NCI-H187 treated with DMSO at 0.1 percent for 48 hours (cell line): ENCODE measurements at regions not wholly inside any gene's neighbourhood (a gene's known extent, or its start where the extent isn't known, plus 50 kb on each side); places are given as distances from the start of the nearest gene placed in this dataset.

Experiments used
- DNase-seq: peaks from one replicate; lab custom pipeline; 2025; lab: John Stamatoyannopoulos, UW

DNA sequence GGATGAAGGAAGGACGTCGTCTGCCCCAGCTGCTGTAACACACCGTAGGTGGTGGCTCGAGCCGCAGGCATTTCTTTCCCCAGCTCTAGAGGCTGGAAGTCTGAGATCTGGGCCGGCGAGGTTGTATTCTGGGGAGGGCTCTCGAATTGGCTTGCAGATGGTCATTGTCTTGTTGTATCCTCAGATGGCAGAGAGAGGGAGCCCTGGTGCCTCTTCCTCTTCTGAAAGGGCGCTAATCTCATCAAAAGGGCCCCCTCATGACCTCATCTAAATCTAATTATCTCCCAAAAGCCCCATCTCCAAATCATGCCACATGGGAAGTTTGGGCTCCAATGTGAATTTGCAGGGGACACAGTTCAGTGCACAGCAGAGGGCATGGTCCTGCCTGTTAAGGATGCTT, 109.0 kb downstream of the SIK1 start:
- DNase-seq, result no peak

DNA sequence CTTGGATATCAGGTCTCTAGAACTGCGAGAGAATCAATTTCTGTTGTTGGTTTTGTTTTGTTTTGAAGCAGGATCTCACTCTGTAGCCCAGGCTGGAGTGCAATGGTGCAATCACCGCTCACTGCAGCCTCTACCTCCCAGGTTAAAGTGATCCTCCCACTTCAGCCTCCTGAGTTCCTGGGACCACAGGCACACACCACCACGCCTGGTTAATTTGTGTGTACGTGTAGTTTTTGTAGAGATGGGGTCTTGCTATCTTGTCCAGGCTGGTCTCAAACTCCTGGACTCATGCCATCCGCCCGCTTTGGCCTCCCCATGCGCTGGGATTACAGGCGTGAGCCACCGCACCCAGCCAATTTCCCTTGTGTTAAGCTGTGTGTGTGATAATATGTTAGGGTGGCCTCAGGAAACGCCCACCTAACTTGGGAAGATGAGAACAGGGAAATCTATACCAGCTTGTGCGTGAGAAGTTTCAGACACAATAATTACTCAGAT, 109.6 kb downstream of the SIK1 start:
- DNase-seq, result no peak

DNA sequence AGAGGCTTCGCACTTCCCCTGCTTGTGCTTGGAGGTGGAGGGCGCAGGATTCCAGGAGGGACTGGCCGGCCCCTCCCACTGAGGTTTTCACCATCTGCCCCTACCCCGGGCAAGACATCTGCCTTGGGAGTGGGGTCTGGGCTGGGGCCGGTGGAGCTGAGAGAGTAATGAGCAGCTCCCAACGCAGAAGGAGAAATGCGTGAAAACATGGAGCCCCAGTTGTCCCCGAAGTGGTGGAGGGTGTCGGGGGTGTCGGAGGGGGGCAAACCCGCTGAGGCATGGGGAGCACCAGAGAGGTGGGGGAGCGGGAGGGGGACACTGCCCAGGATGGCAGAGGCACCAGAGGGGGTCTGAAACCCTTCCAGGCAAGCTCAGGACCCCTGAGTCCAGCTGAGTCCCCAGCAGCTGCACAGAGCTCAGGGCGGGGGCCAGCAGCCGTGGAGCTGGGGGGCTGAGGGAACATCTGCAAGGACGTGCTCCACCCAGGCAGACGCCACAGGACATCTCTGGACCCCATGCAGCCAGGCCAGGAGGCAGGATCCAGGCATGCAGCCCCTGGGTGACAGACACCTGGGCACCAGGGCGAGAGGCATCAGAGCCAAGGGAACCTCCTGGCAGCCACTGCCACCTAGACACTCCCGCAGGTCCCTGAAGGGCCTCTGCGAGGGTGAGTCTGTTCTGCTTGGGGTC, 110.6 kb downstream of the SIK1 start:
- DNase-seq, result no peak

DNA sequence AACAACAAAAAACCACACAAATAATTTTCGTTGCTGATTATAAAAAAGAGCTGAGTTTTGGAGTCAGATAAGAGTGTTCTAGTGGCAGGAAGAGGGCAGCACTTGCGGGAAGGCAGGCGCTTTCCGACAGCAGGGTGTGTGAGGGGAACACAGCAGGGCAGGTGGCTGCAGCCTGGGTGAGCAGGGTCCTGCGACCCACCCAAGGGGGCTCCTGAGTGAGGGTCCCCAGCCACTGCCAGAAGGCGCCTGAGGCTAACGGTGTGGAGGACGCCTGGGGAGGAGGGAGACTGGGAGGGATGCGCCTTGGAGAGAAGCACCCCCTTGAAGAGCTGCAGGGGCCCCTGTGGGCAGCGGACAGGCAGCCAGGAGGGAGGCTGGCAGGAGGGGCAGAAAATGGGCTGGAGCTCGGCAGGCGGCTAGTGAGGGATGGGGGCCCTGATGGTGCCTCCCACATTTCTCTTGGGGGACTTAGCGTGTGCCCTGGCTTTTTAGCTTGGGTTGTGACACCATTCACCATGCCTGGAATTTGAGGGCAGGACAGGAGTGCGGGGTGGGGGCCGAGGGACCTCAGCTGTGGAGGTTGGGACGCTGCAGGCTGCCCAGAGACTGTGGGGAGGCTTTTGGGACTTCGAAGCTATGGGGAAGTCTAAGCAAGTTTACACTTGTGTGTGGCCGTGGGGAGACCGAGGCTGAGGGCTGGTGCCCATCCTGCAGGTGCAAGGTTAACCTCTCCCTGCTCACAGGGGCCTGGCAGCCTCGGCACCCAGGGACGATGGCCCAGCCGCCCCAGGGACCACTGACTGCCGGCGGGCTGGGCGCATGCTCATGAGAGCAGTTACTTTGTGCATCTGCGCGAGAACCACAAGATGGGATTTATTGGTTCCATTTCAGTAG, 111.4 kb downstream of the SIK1 start:
- no peak for DNase-seq

DNA sequence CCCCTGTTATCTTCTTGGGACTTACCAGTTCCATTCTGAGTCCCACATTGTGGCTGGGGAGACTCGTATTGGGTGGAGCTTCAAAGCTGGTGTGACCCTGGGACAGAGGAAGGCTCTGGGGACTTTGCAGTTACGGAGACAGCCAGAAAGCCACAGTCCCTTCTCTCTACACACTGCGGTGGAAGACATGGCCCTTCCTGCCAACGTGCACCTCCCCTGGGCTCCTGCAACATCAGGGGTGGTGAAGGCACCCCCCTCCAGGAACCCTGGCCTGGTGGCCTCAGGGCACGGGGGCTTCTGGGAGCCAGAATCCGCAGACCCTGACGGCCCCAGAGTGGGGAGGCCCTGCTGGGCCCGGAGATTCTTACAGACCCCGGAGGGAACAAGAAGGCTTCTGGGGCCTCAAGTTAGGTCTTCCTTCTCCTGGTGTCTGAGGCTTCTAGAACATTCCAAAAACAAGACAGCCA, 113.0 kb downstream of the SIK1 start:
- no peak for DNase-seq

DNA sequence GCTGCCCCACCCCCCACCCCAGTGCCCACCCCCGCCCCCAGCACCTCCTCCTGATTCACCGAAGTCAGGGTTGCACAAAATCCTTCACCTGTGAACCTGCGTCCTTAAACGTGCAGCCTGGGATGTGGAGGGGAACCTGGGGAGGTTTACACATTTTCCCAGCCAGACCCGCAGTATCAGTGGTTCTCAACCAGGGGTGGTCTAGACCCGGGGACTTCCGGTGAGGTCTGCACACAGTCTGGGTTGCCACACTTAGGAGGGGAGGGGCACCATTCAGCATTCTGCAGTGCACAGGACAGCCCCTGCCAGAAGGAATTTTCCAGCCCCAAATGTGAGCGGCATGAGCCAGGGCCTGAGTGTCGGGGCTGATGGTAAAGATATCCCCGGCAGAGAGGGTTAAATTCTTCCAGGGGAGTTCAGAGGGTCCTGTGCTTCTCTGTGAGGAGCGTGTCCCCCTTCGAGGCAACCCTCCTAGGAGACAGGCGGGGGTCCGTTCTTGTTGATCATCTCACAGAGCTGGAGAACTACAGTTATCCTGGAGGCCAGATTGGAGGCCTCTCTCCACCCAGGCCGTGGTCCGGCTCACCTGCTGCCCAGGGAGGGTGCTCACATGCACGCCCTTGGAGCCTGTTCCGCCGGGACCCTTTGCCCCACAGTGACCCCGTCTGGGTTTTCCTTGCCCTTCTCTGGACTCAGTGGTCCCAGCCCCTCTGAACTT, 113.6 kb downstream of the SIK1 start:
- DNase-seq, result no peak

DNA sequence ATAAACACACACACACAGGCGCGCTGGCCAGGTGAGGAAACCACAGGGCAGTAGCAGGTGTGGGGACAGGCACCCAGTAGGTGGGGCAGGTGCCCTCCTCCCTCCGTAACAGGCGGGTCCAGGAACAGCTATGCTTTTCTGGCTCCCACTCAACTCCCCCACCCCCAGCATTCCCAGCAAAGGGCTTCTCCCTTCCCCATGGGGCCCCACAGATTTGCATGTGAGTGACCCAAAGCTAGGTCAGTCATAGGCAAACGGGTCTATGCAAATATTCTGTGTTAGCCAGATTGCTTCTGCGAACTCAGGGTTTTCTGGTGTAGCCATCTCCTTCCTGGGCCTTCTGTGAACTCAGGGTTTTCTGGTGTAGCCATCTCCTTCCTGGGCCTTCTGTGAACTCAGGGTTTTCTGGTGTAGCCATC, 114.2 kb downstream of the SIK1 start:
- no peak for DNase-seq

DNA sequence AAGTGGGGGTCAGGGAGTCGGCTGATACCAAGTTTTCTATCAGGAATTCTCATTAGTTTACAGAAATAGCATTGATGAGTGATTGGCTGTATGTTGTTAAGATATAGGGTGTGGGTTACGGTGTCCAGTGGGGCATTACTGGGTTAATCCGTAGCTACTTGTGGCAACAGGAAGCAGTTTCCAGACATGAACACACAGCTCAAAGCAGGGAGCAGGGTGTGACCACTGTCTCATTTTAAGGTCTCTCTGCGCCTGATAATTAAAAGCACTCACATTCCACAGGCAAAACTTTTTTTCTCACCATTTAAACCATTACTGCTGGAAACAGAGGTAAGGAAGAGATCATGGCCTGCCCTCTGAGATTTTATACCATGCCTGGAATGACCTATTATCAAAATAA, 114.9 kb downstream of the SIK1 start:
- no peak for DNase-seq

DNA sequence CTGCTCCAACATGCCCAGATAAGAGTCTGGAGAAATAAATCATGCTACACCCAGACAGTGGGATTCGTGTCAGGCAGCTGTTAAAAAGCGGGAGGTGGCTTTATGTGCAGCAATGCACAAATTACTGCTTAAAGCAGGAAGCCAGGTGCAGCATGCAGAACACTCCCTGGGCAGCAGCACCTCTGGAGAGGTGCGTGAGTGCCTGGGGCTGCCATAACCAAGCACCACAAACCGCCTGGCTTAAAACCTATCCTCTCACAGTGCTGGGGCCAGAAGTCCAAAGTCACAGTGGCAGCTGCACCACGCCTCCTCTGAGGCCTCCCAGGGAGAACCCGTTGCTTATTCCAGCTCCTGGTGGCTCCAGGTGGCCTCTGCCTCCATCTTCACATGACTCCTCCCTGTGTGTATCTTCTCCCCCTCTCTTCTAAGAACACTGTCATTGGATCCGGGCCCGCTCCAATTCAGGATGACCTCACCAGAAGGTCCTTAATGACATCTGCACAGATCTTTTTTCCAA, 115.6 kb downstream of the SIK1 start:
- DNase-seq, result peak; percentile 96

DNA sequence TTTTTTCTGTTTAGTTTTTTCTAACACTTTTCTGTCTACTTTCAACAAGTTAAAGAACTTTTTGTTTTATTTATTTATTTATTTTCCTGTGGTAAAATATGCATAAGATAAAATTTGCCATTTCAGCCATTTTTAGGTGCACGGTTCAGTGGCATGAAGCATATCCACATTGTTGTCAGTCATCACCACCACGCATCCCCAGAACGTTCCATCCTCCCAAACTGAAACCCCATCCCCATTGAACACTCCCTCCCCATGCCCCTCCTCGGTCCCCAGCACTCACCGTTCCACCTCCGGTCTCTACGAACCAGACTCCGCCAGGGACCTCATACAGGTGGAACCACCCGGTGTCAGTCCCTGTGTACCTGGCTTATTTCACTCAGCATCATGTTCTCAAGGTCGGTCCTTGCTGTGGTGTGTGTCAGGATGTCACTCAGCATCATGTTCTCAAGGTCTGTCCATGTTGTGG, 118.1 kb downstream of the SIK1 start:
- DNase-seq, result no peak

DNA sequence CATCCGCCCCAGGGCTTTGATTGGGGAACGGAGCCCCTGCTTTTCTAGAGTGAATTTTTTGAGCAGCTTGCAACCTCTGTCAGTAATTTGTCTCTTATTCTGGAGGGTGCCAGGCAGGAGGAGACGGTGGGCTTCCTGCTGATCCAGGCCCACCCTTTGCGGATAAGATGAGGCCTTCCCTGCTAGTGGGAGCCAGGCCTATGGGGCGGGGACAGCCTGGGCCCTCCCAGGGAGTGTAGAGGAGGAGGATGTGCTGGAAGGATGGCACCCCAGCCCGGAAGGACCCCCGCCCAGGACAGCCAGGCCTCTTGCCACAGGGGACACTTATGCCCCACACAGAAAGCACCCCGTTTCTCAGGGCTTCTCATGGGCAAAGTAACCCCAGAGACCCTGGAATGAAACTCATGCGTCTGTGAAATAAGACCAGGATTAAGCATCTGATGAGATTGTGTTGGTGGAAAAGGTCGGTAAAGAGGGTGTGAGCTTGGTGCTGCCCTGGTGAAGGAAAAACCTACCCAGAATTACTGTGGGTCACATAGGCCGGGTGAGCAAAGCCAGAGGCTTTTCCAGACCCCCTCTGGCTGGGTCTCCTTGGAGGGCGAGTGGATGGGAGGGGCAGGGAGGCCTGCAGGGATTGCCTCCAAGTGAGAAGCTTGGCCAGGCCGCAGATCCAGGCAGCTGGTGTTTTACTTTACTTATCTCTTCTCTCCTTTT, 118.7 kb downstream of the SIK1 start:
- DNase-seq, result no peak

DNA sequence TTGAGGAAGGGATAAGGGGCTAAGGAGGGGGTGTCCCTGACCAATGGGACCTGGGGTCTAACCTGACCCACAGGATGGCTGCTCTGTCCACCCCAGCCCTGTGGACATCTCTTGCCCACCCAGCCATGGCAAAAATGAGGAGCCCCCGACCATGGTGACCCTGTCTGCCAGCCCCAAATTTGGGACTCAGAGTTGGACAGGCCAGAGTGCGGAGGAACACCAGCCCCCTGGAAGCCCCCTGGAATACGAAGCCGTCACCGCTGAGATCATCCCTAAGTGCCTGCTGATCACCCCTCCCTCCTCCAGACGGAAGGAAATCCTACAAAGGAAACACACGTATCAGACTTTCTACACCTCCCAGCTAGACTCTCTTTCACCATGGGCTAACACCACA, 119.3 kb downstream of the SIK1 start:
- no peak for DNase-seq

DNA sequence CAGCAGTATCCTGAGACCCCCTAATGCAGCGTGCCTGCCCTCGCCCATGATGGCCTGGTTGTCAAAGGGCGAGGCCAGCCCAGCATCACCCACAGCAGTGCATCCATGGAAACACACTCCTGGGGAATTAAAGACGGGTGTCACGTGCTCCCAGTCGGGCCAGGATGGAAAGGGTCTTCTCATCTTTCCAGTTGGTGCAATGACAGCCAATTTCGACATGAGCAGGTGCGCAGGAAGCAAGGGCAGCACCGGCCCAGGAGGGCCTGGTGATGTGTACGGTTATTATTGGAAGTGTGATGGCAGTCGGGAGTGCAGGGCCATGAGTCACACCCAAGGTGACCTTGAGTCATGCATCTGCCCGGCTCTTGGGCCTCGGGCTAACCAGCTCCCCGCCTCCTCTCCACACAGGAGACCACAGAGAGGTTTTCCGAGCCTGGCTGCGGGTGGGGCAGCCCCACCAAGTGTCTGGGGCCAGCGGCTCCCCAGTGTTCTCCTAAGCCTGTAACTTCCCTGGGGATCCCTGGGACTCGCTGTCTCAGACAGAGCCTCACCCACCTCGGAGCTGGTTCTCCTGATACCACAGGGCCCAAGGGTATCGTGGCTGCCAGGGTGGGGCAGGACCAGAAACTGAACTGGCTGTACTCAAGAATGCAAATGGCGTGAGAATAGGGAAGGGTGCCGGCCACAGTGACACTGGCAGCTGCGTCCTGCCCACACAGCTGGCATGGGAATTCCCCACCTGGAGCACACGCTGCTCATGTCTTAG, 119.8 kb downstream of the SIK1 start:
- DNase-seq, result peak; percentile 61

DNA sequence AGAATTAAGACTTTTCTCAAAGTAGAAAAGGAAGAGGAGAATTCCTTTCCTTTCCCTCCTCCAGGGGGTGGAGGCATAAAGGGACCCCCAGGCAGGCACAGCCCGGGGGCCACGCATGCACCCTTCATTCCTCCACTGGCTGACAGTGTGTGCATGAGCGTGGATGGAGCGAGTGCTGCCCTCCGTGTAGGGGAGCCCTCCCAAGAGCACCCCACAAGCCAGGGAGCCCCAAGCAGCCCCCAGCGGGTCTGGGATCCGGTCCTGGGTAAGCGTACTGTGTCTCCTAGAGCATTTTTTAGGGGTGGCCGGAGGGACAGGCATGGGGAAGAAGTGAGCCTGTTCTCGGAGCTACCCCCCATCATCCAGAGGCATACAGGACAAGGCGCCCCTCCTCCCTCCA, 120.5 kb downstream of the SIK1 start:
- DNase-seq, result no peak

DNA sequence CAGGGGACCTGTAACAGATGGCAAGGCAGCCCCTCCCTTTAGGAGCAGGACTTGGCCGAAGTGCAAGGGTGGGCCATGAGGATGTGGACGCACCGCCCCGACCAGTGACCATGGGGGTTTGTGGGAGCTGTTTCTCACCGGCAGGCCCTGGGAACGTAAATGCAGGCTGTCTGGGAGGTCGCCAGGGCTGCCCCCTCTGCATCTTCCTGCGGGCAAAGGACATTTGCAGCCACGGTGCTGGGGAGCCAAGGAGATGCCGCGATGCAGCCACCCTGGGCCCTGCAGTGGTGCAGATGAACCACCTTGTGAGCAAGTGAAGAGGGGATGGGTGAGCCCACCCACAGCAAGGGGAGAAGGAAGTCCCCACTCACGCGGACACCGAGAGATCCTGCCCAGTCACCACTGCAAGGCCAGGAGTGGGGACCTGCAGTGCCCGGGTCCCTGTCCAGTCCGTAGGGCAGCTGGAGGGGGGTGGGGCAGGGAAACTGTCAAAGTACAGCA, 121.1 kb downstream of the SIK1 start:
- no peak for DNase-seq

DNA sequence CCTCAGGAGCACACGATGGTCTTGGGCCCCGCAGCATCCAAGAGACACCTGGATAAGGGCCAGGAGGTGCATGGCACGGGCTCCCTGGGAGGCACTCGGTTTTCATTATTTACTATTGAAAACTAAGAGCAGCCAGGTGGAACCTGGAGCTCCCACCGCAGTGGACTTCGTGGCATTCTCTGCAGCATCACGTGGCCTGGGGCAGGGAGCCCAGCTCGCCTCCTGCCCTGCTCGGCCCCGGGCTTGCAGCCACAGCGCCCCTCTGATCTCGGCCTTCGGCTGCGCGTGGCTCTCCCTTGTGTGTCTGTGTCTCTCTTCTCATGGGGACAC, 121.6 kb downstream of the SIK1 start:
- DNase-seq, result no peak

DNA sequence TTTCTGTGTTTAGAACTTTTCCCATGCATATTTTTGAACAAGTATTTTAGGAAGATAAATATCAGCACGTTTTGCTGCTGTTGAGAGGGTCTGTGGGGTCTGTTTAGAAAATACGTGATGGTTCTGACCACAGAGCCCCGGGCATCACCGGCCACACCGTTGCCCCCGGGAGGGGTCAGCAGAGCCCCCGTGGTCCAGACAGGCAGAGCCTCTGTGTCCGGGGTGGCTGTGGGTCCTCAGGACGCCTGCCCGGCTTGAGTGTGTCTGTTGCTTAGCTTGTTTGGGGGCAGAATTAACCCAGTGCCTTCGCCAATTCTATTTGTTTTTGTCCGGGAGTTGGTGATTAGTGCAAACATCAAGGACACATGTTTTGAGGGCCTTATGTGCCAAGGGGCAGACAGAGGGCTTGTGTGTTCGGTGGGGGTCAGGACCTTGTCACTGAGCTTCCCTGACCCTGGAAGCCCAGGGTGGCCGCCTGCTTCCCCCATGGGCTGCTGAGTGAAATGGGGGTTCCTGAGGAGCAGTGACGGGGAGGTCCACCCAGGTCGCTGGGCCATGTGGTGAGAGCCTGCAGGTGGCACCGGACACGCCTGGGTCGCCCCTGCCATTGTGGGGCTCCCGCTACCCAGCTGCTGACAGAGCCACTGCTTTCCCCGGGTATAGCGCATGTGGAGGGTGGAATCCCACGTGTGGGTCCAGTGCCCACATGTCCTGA, 122.2 kb downstream of the SIK1 start:
- DNase-seq, result no peak

DNA sequence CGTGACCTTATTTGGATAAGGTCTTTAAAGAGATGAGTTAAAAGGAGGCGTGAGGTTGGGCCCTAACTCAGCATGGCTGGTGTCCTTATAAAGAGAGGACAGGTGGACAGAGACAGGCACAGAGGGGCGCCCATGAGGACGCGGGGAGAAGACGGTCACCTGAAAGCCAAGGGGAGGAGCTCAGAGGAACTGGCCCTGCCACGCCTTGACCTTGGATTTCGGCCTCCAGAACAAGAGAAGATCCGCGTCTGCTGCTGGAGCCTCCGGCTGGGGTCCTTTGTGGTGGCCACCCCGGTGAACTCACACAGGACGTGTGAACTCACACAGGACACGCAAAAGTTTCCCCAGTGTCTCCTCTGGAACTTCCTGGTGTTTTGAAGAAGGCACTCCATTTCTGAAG, 122.7 kb downstream of the SIK1 start:
- no peak for DNase-seq

DNA sequence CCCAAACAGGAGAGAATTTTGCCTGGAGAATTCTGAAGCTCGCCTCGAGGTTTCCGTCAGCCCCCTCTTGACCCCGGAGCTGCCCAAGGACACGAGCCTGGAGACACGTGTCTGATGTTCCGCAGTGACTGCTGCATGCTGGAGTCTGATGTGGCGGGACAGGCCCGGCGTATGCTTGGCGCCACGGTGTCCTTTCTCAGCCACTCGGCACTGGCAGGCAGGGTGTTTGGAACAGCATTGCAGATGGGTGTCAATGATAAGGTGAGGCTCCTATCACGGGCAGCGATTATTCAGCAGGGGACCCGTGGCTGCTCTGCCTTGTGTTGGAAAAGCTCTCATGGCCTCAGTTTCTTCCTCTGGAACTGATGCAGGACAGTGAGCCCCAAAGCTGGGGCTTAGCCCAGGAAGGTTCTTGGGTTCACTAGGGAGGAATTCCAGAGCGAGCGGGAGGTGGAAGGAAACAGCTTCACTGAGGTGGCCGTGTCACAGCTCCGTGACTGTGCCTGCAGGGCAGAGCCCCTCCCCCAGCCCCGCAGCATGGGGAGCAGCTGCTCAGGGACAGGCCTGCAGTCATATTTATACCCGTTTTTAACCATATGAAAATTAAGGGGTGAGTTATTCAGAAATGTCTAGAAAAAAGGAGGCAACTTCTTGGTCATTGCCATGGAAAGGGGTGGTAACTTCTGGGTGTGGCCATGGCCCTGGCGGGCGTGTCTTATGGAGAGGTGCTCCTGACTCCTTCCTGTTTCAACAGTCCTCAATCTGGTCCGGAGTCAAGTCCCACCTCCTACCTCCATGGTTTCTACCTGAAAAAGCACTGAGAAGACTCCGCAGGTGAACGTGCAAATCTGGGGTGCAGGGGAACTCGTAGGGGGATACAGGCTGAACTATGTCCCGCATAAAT, 123.4 kb downstream of the SIK1 start:
- no peak for DNase-seq
